Osteoblast (primary cell): ENCODE measurements at regions not wholly inside any gene's neighbourhood (a gene's known extent, or its start where the extent isn't known, plus 50 kb on each side); places are given as distances from the start of the nearest gene placed in this dataset.

Source experiments
- DNase-seq: peaks from one replicate; pipeline ENCODE4 v3.0.0; 2011; ENCODE audit warnings: low spot score, mixed read lengths; ENCODE audit not compliant: insufficient read length; ENCODE audit errors: missing footprints
- H2AFZ ChIP-seq: 2 replicates; pipeline ENCODE4 v1.6.0; 2011; ENCODE audit warnings: mild to moderate bottlenecking, low read length
- H3K27ac ChIP-seq: 2 replicates; pipeline ENCODE4 v1.5.1; 2011; ENCODE audit warnings: mild to moderate bottlenecking, low read depth, low read length, moderate library complexity
- H3K27me3 ChIP-seq: 2 replicates; pipeline ENCODE4 v1.6.0; 2012; ENCODE audit warnings: mild to moderate bottlenecking, control low read depth, inconsistent platforms, low read length, moderate library complexity; ENCODE audit not compliant: insufficient read depth
- H3K36me3 ChIP-seq: 2 replicates; pipeline ENCODE4 v1.5.1; 2011; ENCODE audit warnings: mild to moderate bottlenecking, low read length, control low read depth, moderate library complexity; ENCODE audit not compliant: insufficient read depth
- H3K4me1 ChIP-seq: 2 replicates; pipeline ENCODE4 v1.5.1; 2011; ENCODE audit warnings: mild to moderate bottlenecking, low read length, control low read depth, moderate library complexity; ENCODE audit not compliant: insufficient read depth
- H3K4me2 ChIP-seq: 2 replicates; pipeline ENCODE4 v1.6.0; 2011; ENCODE audit warnings: mild to moderate bottlenecking, low read length; ENCODE audit not compliant: insufficient read depth
- H3K4me3 ChIP-seq: fragments of 200-600 bp; sonication (generic); 3 replicates; pipeline ENCODE4 v1.5.1; 2012; ENCODE audit warnings: mild to moderate bottlenecking, low read length, inconsistent platforms; ENCODE audit not compliant: insufficient read depth
- H3K79me2 ChIP-seq: 2 replicates; pipeline ENCODE4 v1.6.0; 2012; ENCODE audit warnings: mild to moderate bottlenecking, low read length, control low read depth, inconsistent platforms; ENCODE audit not compliant: insufficient read depth
- H3K9me3 ChIP-seq: 2 replicates; pipeline ENCODE4 v1.5.1; 2011; ENCODE audit warnings: low read depth, low read length, control low read depth
- H4K20me1 ChIP-seq: 2 replicates; pipeline ENCODE4 v1.6.0; 2012; ENCODE audit warnings: mild to moderate bottlenecking, low read length, control low read depth; ENCODE audit not compliant: insufficient read depth
- CTCF ChIP-seq: IDR thresholded peaks from 2 replicates; pipeline ENCODE4 v1.5.1; 2011; ENCODE audit warnings: mild to moderate bottlenecking, low read depth, low read length, moderate library complexity; ENCODE audit errors: extremely low read depth

- Histone ChIP-seq H3K9me3 (no peaks in the 10 kb centered on the region), H3K4me2 (no peak overlapping the region), H3K4me1 (no peaks in the 10 kb centered on the region), H3K27me3 (no peaks in the 10 kb centered on the region), H3K4me3 (no peak overlapping the region), H3K79me2 (no peaks in the 10 kb centered on the region), H3K27ac (no peak overlapping the region), H3K36me3 (no peaks in the 10 kb centered on the region), H2AFZ (no peak overlapping the region), H4K20me1 (no peaks in the 10 kb centered on the region)
- no peak for DNase-seq
- TF ChIP-seq CTCF, result no peak
Measured at GRCh38 chr5:142498298-142498697, 173.5 kb upstream of the SPRY4 start.

- no peak overlapping the region for H3K4me3 ChIP-seq
- H3K9me3 ChIP-seq, result no peaks in the 10 kb centered on the region
- DNase-seq, result no peak
- no peaks in the 10 kb centered on the region for H3K79me2 ChIP-seq
- no peak overlapping the region for H3K4me2 ChIP-seq
- H4K20me1 ChIP-seq, result no peaks in the 10 kb centered on the region
- no peak overlapping the region for H2AFZ ChIP-seq
- no peaks in the 10 kb centered on the region for H3K36me3 ChIP-seq
- TF ChIP-seq CTCF, result no peak
- H3K27me3 ChIP-seq, result no peaks in the 10 kb centered on the region
- H3K27ac ChIP-seq, result no peak overlapping the region
- H3K4me1 ChIP-seq, result peaks cover 7% of the 10 kb centered on the region
Measured at GRCh38 chr5:142495531-142495930, 170.7 kb upstream of the SPRY4 start.

GRCh38 chr5:142493875-142494518 lies 169.2 kb upstream of the SPRY4 start:
- TF ChIP-seq CTCF, result no peak
- DNase-seq, result no peak
- Histone ChIP-seq H3K36me3 (no peaks in the 10 kb centered on the region), H2AFZ (no peak overlapping the region), H3K9me3 (no peaks in the 10 kb centered on the region), H3K27me3 (no peaks in the 10 kb centered on the region), H4K20me1 (no peaks in the 10 kb centered on the region), H3K27ac (no peak overlapping the region), H3K4me2 (no peak overlapping the region), H3K4me3 (no peak overlapping the region), H3K4me1 (peaks cover 7% of the 10 kb centered on the region), H3K79me2 (no peaks in the 10 kb centered on the region)

GRCh38 chr5:142492781-142493281 lies 168.0 kb upstream of the SPRY4 start:
- H3K4me3 ChIP-seq, result peak overlapping the region; percentile 22
- peak; percentile 87 for DNase-seq
- H4K20me1 ChIP-seq, result no peaks in the 10 kb centered on the region
- H3K4me2 ChIP-seq, result peak overlapping the region; percentile 72
- H2AFZ ChIP-seq, result peak overlapping the region; percentile 73
- H3K36me3 ChIP-seq, result no peaks in the 10 kb centered on the region
- no peaks in the 10 kb centered on the region for H3K27me3 ChIP-seq
- H3K79me2 ChIP-seq, result no peaks in the 10 kb centered on the region
- H3K4me1 ChIP-seq, result peaks cover 7% of the 10 kb centered on the region
- H3K9me3 ChIP-seq, result no peaks in the 10 kb centered on the region
- peak overlapping the region; percentile 52 for H3K27ac ChIP-seq
- TF ChIP-seq CTCF, result no peak
